HG03045 (cell line): ENCODE measurements at regions not wholly inside any gene's neighbourhood (a gene's known extent, or its start where the extent isn't known, plus 50 kb on each side); places are given as distances from the start of the nearest gene placed in this dataset.

Experiments
- ATAC-seq: cut with Tn5 transposase; IDR thresholded peaks from one replicate; pipeline ENCODE4 v1.9.1; 2021; ENCODE audit warnings: mild to moderate bottlenecking, moderate library complexity; ENCODE audit not compliant: unreplicated experiment

- no peak for ATAC-seq
Observed at GRCh38 chr2:831622-832021, 119.0 kb upstream of the SNTG2 start.

DNA sequence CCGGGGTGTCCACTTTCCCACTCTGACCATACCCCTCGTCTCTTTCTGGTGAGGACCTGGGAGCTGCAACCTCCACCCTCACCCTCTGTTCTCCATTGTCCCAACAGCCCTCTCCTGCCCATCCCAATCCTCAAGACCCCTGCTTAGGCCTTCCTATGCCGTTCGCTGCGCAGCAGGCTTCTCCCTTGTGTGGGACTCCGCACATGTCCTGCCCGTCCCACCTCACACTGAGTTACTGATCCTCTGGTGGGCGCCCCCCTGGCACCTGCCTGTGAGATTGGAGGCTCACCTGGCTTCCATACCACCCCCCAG is 119.5 kb upstream of the SNTG2 start:
- no peak for ATAC-seq

GRCh38 chr2:830419-831224 is 120.0 kb upstream of the SNTG2 start:
- no peak for ATAC-seq

GRCh38 chr2:829047-829446 is 121.6 kb upstream of the SNTG2 start:
- ATAC-seq, result no peak

DNA sequence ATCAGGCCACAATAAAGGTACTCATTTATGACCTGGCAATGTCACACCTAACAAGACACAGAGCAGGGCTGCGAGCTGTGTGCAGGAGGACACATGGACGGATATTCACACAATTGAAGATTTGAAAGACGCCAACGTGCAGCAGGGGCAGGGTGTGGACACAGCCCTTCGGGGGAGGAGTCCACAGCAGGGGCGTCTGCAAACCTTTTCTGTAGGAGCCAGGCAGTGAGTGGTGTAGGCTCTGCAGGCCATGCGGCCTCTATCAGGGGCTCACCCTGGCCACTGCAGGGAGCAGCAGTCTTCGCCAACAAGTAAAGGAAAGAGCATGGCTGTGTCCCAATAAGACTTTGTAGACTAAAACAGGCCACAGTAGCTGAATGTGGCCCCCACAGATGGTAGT is 125.7 kb upstream of the SNTG2 start:
- no peak for ATAC-seq

DNA sequence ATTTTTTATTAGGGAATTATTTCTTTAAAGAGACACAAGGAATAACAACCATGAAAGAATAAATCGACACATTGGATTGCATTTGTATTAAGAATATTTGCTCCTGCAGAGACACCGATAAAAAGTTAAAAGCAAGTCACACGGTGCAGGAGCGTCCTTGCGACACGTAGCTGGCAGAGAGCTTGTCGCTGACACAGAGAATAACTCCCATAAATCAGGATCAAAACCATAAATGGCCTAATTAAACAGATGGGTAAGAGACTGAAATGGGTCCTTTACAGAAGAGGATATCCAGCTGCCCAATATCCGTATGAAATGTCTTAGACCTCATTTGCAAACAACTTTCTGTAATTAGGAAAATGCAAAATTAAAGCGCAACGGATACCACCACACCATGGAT is 126.1 kb upstream of the SNTG2 start:
- no peak for ATAC-seq

DNA sequence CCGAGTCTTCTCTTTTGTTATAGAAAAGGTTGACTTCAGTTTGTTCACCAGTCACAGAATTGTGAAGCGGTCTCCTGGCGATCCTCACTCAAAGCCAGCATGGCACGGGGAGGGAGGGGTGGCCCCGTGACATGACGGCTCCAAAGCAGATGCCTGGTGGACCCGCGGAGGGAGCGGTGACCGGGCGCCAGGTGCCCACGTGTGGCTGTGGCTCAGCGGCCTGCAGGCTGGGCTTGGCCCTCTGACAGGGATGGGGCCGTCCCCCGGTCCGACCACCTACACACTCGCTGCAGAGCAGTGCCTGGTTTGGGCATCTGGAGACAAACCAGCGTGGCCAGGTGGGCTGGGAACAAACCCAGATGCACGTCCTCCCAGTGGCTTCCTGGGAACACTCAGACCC is 129.1 kb upstream of the SNTG2 start:
- ATAC-seq, result no peak

- ATAC-seq, result no peak
Observed at GRCh38 chr2:819601-820000, 131.0 kb upstream of the SNTG2 start.

DNA sequence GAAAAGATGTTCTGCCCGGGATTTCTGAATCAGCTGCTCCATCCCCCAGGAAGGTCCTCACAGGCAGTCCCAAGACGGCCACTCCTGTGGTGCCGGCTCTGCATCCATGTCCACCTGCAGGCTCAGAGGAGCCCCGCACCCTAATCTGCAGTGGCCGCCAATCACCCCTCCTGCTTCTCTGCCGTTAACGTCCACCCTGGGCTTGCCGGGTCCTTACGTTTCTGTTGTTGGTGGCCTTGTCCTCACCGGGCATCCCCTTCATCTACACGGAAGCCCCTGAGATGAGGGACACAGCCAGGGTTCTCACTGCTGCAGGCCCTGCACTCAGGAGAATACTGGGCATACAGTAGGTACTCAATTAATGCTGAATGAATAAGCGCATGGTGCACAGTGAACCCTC is 131.5 kb upstream of the SNTG2 start:
- ATAC-seq, result no peak

DNA sequence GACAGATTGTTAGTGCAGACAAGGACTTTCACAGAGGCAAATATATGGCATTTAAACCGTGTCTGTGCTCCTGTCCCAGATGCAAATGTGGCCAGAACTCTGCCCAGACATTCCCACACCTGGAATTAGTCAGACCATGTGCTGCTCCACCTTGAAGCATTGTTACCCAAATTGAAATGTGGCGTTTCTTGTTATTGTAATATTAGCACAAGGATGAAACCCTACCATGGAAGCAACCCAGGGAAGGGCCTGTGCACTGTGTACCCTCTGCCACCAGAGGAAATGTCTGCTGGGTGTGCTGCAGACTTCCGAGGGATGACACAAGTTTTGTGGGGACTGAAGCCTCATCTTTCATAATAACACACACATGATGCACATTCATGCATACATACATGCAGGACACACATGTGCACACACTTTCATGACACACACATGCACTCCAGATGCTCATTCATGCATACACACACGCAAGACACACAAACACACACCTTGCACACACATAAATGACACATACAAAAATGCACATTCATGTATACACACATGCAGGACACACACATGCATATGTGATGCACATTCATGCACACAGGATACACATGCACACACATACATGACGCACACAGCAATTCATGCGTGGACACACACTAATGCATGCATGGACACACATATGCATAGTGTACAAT is 133.2 kb upstream of the SNTG2 start:
- ATAC-seq, result no peak

- ATAC-seq, result no peak
Observed at GRCh38 chr2:816278-816677, 134.4 kb upstream of the SNTG2 start.

DNA sequence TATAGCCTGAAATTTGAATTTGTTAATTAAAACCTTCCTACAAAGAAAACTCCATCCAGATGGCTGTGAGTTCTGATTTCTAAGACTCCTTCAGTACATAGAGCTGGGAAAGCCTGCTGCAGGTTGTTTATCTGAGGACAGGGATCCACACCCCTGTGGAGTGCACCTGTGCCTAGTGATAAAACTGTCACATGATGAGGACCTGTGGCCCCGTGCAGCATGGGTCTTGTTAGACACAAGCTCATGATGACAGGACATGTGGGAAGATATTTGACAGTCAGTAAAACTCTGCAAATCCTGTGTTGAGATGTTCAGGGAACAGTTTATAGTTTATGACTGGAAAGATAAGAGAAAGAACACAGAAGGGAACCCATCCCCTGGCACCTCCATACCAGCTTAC is 133.2 kb upstream of the TMEM18 start:
- no peak for ATAC-seq

DNA sequence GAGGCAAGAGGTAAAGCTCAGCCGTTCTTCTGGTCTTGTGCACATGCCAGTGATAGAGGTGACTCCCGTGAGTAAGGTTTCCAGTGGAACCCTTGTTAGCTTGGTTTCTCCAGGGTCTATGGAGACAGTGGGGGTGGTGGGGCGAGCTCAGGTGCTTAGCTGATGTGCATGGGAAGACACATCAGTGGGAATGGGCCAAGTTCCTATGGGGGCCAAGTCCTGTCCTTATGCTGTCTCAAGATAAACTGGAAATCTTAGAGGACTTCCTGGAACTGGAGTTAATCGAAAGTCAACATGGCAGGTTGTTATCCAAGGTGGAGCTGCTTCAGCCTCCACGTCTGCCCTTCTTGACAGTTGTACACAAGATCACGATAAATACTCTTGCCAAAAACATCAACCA is 130.1 kb upstream of the TMEM18 start:
- no peak for ATAC-seq

DNA sequence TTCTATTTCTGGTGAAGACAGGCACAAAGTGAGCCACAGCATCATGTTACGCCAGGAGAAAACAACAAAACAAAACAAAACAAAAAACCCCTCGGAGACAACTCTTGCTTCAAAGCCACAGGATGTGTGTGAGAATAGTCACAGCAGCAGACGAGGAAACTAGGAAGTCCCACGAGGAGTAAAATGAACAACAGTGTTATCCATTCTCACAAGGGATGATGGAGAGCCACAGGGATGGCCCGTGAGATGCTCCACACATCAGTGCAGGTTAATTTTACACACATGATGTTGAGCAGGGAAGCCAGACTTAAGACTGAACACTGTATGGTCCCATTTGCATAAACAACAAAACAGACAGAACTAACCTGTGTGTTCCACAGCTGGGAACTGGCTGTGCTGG is 128.5 kb upstream of the TMEM18 start:
- no peak for ATAC-seq

- ATAC-seq, result no peak
Observed at GRCh38 chr2:797993-798392, 120.8 kb upstream of the TMEM18 start.

GRCh38 chr2:797556-797955 is 120.3 kb upstream of the TMEM18 start:
- no peak for ATAC-seq

- no peak for ATAC-seq
Observed at GRCh38 chr2:796141-796985, 119.2 kb upstream of the TMEM18 start.

- no peak for ATAC-seq
Observed at GRCh38 chr2:795531-796041, 118.4 kb upstream of the TMEM18 start.

GRCh38 chr2:794554-795241 is 117.5 kb upstream of the TMEM18 start:
- no peak for ATAC-seq

GRCh38 chr2:793236-793635 is 116.0 kb upstream of the TMEM18 start:
- ATAC-seq, result no peak

DNA sequence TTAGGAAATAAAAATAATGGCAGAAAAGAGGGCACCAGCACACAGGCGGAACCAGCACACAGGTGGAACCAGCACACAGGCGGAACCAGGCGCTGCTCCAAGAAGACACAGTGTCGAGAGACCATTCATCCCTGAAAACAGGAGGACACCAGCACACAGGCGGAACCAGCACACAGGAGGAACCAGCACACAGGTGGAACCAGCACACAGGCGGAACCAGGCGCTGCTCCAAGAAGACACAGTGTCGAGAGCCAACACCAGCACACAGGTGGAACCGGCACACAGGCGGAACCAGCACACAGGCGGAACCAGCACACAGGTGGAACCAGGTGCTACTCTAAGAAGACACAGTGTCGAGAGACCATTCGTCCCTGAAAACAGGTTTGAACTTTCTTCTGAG is 115.5 kb upstream of the TMEM18 start:
- no peak for ATAC-seq
